GM12874 (cell line): ENCODE measurements at regions not wholly inside any gene's neighbourhood (a gene's known extent, or its start where the extent isn't known, plus 50 kb on each side); places are given as distances from the start of the nearest gene placed in this dataset.

Source experiments
- CTCF ChIP-seq: IDR thresholded peaks from 2 replicates; pipeline ENCODE4 v1.5.1; 2011; ENCODE audit warnings: low read depth, mild to moderate bottlenecking, control low read depth, low read length, moderate library complexity; ENCODE audit not compliant: insufficient read depth

GRCh38 chr19:16000024-16000663 is 51.3 kb downstream of the OR10H4 start:
- TF ChIP-seq CTCF = no peak

- no peak for TF ChIP-seq CTCF
These were observed 52.9 kb downstream of the OR10H4 start for GRCh38 chr19:16001481-16002312.

- no peak for TF ChIP-seq CTCF
These were observed 53.9 kb downstream of the OR10H4 start for GRCh38 chr19:16002406-16003384.

- TF ChIP-seq CTCF = no peak
These were observed 54.6 kb downstream of the OR10H4 start for GRCh38 chr19:16003391-16003790.

- TF ChIP-seq CTCF = no peak
These were observed 57.1 kb downstream of the OR10H4 start for GRCh38 chr19:16005925-16006324.

DNA sequence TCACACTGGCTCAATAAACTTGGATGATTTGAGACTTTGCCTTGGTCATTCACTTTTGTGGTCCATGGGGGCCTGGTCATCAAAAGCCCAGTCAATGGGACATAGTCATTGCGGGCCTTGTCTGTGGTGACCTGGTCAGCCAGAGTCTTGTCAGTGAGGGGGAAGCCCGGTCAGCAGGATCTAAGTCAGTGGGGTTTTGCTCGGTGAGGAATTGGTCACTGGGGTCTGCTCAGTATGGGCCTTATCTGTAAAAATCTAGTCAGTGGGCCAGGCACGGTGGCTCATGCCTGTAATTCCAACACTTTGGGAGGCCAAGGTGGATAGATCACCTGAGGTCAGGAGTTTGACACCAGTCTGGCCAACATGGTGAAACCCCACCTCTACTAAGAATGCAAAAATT is 63.7 kb upstream of the TPM4 start:
- TF ChIP-seq CTCF = no peak

- no peak for TF ChIP-seq CTCF
These were observed 63.0 kb upstream of the TPM4 start for GRCh38 chr19:16013181-16013850.
